CD4-positive, alpha-beta T cell treated with Interleukin-4 for 1 hour (primary cell): ENCODE measurements at regions not wholly inside any gene's neighbourhood (a gene's known extent, or its start where the extent isn't known, plus 50 kb on each side); places are given as distances from the start of the nearest gene placed in this dataset.

Experiments used
- DNase-seq, 2 donors: peaks; one replicate each; pipeline ENCODE4 v3.0.0-alpha.2; 2020 to 2022

DNA sequence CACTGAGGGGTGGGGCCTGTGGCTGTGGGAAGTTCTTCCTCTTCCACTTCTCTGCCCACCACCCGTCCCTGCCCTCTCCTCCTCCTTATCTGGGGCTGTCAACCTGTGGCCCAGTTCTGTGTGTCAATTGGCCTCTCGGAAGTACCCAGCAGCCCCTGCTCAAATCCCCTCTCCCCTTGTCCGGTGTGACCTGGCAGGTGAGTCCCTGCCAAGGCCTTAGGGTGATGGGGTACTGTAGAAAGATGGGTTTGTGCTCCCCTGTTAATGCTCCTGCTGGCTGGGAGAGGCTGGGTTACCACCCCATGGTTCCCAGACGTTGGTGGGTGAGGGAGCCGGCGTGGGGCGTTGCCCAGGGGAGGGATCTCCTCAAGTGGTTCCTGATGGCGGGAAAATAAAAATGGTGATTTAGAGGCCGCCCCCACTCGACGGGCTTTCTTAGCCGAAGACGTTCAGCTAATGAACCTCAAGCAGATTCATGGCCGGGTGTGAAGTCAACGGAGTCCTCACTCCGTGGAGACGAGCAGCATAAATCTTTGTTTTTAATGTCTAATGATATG is 141.2 kb downstream of the URI1 start:
- no peak for DNase-seq

DNA sequence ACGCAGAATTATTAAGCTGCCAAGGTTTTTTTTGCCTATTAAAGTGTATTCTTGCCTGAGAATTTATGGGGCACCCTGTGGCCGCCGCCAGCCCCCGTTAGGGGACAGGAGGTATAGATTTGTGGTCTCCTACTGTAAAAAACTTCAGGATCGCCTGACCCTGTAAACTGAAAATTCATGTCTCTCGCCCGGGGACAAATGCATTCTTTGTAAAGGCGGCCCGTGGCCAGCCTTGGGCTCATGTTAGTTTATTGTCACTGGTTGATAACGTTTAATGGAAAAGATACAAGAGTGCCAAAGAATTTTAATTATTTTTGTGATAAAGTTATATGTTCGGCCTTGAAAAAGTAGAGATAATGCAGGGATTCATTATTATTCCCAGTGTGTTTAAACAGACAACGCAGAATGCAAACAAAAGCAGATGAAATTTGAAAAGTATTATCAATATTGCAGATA is 141.7 kb downstream of the URI1 start:
- no peak for DNase-seq

DNA sequence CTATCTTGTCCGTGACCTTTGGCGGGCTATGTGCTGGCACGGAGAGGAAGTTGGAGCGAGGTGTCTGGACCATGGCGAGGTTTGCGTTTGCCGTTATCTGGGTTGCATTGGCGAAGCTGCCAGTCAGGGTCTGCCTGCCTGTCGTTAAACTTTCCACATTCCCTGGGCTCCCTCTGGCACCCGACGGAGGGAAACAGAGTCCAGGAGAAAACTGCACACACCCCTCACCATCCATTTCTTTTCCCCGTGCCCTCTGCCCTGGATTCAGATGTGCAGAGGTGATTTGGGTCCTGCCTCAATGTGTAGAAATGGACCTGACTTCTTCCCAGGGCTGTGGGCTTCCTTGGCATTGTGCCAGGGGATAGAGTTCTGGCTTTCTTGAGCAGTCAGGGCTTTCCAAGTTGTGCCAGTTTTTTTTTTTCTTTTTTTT is 142.4 kb downstream of the URI1 start:
- DNase-seq, result no peak

DNA sequence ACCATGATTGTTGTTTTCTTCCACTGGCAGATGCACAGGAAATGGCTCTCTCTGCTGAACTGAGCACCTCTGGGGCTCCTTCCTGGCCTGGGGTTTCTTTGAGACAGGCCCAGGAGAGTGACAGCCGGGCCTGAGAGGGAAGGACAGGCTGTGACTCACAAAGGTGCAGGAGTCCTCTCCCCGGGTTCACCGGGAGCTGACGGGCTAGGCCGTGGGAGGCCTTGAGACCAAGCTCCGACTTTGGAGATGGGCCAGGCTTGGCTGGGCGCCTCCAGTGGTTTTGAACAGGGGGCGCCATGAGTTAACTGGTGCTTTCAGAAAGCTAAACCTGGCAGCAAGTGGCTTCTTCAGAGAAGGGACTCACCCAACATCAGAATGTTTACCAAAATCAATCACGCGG is 143.4 kb downstream of the URI1 start:
- DNase-seq, result no peak

DNA sequence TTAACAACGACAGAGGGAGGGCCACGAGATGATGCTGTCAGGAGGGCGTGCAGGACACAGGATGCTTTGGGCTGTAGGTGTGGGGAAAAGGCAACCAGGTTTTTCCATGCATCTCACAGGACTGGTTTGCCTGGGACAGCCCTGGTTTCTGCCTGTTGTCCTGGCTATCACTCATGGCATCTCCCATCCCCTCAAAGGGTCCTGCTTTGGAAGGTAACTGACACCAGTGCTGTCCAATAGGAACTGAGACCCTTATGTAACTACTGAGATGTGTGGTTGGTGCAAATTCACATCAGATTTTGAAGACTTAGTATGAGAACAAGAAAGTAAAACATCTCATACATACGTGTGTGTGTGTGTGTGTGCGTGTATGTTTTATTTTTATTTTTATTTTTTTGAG is 144.2 kb downstream of the URI1 start:
- DNase-seq, result no peak

DNA sequence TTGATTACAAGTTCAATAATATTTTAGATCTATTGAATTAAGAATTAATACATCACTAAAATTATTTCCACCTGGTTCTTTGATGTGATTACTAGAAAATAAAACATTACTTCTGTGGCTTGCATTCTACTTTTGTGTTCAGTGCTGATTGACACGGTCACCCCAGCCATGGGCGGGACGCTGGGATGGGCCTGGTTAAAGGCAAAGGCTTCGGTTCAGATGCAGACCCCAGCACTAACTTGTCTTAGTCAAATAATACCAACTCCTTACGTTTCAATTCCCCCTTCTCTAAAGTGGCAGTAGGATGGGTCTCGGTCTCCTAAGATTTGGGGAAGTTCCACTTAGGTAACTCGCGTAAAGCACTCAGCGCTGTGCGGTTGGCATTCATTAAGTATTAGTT is 144.9 kb downstream of the URI1 start:
- no peak for DNase-seq

DNA sequence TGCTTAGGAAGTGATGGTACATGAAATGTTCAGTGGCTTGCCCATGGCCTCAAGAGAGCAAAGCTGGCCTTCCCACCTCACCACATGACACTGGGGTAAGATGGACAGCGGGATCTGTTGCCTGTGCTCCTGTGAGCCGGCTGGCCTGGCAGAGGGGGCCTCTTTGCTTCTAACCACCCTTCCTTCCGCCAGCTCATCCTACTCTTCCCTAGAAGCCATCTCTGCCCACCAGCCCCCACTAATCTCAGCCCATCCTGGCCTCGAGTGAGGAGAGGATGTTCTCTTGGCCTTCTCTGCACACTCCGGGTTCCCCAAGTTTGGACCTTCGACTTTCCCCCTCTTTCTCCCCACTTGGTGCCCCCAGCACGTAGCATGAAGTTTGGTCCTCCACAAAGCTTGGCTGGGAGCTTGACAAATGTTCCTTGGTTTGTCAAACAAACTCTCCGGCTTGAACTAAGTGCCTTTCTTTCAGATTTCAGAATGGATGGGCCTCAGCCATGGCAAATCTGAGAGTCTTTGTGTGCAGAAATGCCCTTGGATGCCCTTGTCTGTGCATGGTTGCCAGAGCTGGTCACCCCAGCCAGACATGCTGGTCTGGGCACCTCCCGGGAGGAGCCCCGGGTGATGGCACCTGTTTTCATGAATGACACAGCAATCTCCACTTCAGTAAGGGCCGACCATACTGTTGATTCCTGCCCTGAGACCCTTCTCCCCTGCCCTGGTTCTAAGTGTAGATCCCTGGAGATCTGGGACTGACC is 145.5 kb downstream of the URI1 start:
- DNase-seq, result no peak

DNA sequence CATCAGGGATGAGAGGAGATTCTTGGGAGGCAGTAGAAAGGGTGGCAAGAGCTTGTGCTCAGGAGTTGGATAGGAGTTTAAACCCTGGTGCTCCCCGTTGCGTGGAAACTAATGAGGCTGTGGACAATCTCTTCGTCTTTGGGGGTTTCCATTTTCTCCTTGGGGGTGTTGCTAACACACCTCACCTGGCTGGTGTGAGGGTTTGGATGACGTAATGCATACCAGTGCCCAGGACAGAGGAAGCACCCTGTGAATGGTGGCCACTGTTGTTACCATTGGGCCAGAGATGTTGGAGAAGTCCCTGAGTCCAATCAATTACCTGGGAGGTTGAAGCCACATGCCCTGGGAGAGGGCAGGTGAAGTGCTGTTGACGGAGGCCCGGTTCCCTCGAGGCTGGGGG is 146.5 kb downstream of the URI1 start:
- DNase-seq, result no peak

DNA sequence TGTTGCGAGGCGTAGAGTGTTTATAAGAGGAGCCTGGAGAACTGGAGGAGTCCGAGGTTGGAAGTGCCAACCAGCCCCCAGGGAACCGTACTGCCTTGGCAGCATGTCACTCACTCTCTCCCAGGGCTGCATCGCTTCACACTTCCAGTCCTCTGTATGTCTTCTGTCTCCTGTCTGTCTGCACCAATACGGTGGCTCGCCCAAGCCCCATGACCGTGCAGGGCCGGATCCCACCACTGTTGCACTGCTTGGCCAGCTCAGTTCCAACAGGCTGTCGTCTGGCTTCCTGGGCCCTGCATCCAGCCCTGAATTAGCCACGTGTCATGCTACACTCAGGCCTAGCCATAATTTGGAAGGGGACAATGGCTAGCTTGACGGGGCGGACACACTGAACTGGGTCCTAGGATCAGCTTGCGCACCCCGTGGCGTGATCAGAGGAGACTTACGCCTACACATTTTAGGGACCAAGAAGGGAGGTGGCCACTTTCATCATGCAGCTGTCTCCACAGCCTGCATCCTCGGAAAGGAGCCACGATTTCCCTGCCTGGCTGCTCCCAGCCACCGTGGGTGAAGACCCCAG is 147.1 kb downstream of the URI1 start:
- no peak for DNase-seq

DNA sequence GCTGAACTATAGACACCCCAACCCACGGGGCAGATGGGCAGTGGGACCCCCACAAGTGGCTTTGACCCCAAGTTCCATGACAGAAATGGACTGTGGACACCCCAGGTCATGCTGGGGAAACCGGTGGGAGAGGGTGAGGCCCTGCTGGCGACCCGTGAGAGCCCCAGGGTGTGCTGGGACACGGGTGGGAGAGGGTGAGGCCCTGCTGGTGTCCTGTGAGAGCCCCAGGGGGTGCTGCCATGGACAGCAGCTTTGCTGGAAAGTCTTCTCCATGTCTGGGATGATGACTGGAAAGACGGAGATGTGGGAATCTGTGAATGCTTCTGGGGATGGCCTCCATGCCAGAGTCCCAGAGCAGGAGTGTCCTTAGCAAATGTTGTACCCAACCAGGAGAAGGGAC is 148.4 kb downstream of the URI1 start:
- DNase-seq, result no peak

DNA sequence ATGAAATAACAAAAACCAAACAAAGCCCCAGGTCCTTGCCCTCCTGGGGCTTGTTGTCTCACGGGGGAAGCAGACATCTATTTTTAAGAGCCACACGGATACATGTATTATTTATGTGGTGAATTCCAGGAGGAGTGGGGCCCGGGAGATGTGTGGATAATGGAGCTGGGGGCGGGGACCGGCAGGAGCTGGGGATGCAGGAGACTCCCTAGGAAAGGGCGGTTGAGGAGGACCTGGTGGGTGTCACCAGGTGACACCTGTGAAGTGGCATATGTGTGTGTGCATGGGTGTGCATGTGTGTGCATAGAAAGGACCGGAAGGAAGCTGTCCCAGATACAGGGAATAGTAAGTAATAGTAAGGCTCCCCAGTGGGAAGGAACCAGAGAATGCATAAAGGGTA is 148.9 kb downstream of the URI1 start:
- no peak for DNase-seq

DNA sequence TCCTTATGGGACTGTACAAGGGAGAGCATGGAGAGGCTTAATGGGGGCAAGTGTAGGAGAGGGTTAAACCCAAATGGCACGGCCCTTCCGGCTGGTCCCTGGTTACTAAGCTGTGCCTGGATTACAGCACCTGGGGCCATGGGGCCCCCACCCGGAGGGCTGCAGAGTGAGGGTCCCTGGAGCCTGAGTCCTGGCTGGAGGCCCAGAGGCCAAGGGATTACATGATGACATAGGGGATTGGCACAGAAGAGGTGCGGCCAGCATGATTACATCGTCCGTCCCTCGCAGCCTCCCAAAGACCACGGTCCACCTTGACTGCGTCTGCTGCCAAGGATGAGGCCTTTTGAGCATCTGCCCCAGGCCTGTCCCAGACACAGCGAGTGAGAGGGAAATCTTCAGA is 149.4 kb downstream of the URI1 start:
- DNase-seq, result no peak

DNA sequence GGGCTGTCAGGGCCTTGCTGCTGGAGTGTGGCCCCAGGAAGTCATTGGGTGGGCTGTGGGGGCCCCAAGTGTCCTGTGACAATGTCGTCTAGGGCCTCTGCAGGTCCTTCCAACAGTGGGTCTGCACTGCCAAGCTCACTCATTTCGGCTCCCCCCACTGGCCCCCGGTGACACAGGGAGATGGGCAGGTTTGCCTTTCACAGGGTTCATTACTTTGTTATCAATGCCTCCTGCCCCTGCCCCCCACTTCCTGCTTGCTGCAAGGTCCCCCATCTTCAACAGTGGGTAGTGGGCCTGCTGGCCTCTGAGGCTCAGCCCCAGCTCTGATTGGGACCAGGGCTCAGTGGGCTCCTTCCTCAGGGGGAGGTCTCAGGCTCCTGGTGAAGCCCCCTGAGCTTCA is 149.8 kb downstream of the URI1 start:
- no peak for DNase-seq

DNA sequence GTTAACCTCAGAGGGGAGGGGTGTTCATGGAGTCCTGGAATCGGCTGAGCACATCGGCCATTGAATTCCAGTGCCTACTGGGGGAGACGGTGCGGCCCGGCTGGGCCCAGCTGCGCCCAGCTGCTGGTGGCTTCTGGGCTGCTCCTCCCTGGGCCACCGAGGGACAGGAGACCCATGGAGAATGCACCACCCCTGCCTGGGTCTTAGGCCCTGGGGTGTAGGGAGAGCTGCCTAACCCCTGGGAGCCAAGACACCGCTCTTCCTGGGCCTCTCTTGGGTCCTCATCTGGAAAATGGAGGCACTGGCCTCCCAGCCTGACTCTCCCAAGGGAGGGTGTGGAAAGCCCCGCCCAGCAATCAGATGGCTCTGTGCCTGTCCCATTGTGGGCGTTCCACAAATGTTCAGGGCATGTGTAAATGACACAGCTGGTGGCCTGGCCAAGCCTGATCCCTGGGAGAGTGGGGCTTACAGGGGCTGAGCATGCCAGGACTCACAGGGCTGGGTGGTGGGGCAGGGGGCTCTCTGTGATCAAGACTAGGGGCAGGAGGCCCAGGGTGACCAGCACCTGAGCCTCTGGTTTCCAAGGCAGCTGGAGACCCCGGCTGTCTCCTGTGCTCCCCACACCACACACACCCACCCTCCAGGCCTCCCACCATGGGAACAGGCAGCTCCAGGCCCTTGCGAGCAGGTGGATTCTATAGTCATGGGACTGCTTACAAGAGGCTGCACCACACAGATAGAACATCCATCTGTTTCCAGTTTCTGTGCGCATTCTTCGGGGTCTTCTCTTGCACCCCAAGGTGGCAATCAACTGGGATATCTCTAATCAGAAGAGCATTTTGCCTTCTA is 150.9 kb downstream of the URI1 start:
- no peak for DNase-seq

DNA sequence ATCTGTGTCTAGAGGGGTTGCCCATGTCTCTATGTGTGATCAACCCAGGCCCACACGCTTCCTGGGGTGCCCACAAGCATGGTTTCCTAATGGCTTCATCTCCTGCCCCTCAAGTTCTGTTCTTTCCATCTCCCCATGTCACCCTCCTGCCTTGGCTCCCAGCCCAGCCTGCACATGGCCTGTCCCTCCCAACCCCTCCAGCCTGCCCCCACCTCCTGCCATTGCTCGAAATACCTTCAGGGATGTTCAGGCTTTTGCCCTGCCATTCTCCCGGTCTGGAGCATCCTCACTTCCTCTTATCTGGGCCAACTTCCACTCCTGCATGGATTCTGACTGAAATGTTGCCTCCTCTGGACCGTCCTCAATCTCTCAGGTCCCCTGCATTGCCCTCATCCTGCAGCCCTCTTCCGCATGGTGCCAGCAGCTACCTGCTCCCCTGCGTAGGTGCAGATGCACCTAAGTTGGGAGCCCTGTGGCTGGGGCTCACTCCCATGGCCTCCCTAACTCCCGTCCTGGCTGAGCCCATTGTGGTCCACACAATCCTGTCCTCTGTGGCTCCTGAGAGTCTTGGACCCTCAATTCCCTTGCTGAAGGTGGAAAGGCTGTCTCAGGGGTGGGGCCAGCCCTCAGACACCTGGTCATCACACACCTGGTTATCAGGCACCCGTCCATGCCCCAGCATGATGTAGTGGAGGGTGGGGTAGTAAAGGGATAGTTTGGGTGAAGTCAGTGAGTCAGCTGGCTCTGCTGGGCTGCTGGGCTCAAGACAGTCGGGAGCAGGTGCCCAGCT is 152.1 kb downstream of the URI1 start:
- no peak for DNase-seq

DNA sequence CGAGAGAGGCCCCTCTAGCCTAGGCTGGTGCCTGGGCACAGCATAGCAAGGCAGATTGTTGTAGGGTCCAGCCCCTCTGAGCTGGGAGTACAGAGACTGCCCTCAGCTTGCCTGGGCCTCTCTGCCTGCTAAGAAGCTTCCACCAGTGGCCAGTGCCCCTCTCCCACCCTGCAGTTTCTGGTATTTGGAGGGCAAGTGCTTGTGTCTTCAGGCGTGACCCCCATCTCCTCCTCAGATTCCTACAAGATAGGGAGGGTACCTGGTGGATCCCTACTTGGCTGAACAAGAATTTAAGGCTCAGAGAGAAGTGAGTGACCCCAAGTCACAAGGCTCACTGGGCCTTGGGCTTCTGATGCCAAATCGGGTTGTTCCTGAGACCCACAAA is 152.7 kb downstream of the URI1 start:
- DNase-seq, result no peak

DNA sequence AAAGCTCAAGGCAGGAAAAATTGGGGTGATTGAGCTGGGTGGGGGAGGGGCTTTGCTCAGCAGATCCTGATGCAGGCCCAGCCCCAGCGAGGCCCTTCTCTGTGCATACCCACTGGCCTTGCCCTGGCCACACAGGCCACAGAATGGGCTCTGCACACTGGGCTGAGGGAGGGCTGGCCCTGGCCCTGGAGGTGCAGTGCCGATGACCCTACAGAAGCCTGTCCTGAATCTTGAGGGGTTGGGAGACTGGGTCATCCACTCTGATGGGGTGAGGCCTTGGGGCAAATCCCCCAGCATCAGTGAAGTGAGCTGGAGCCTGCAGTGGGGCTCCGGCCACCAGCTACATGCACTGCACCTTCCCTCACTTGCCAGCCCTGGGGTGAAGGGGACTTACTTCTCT is 153.1 kb downstream of the URI1 start:
- no peak for DNase-seq

DNA sequence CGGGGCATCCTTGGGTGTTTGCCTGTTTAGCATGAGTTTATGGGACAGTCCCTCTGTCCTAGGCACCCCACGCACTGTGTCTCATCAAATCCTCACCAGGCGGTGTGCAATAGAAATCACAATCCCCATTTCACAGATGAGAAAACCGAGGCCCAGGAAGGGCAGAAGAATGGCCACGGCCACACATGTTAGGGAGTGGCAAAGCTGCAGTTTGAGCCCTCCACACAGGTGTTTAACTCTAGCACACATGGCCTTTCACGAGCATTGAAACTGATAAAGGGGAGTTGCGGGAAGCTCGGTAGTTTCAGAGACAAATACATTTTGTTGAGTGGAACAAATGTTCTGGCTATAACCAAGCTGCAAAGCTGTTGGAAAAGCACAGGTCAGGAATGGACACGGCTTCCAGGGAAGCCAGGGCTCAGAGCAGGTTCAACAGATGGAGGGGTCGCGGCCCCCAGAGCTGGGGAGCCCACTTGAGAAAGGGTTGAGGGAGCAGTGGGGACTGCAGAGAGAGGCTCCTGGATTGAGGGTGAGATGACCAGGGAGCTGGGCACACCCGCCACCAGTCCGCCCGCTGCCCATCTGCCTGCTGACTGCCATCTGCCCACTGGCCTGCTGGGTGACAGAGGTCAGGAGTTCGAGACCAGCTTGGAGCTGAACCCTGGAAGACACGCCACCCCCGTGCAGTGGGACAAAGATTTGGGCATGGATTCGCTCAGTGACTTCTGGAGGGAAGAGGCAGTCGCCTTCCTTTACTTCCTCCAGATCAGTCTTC is 154.7 kb downstream of the URI1 start:
- DNase-seq, result no peak

DNA sequence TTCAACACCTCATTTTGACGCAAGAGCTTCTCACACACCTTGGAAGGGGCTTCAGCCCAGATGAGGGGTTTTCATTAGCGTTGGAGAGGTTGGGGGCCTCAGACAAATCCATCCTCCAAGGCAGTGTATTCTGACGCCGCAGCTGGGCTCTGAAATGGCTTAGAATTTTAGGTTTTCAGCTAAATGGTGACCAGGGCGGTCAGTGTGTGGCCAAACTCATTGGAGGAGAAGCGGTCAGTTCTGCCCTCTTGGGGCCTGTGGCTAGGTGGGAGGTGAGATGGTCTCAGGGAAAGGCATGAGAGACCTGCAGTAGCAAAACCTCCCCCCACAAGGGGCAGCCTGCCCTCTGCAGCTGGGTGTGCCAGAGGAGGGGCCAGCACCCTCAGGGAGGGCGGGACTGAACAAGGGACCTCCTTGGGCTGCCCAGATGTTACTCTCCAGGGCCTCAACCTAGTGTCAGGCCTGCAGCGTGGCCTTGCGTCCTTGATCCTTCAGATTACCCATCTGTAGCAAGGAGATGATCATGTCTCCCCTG is 155.8 kb downstream of the URI1 start:
- no peak for DNase-seq

DNA sequence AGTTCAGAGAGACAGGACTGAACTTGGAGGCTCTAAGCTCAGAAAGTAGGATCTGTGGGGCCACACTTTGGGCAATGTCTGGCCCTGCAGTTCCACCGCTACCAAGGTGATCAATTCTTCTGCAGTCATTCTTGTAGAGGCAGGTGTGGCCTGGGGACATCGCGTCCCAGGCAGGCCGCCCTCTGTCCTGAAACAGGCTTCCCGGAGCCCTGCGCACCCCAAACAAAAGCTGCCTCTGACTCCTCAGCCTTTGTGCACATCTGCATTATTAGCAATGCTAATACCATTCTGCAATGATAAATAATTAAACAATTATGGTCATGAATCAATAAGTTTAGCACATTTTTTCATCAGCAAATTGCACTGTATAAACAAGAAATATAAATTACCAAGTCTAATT is 160.2 kb downstream of the URI1 start:
- no peak for DNase-seq

DNA sequence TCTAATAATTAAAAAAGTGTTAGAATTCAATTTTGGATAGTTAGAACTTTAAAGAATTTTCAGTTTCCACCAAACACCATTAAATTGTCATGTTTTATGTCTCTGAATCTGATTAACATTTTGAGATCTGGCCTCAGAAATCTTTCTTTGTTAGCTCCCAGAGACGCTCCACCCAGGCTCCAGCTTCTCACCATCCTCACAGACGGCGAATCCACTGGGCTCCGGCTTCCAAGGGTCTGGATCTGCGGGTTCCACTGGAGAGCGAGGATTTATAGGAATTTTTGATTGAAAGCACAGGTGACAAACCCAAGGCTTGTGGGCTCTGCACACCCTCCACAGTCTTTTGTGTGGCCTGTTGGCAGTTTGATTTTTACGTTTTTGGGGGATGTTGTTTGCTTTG is 160.6 kb downstream of the URI1 start:
- no peak for DNase-seq

DNA sequence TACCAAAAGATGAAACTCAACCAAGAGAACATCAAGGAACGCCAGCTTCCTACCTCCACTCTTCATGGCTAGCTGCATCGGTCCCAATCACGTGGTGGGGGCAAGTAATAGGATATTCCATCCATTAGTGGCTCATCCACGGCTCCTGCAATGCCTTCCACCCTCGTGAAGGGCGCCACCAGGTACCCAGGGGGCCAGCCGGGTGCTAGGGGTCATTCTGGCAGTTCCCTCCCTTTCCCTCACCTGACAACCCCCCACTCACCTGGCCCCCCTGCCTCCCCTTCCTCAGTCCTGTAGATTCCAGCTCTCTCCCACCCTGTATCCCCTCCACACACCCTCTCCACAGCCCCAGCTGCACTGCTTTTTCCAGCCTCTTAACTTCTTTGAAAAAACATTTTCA is 161.9 kb downstream of the URI1 start:
- no peak for DNase-seq
